ENCODE measurements at regions not wholly inside any gene's neighbourhood (a gene's known extent, or its start where the extent isn't known, plus 50 kb on each side); places are given as distances from the start of the nearest gene placed in this dataset.

DNA sequence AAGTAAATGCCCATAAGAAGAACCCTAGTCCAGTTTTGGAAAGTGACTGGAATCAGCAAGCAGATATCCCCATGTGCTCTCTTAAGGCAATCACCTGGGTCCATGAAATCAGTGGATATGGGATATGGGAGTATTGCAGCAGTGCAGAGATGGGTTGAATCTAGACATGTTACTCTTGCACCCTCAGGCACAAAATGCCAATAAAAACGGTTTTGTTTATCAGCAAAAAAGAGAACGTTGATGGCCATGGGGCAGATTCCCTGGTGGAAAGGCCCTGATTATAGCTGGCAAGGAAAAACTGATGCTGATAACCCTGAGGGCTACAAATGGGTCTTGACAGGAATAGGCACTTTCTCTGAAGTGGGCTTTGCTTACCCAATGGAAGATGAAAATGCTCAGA is 380.2 kb upstream of the SEMA6D start (continued):
- no peak for TF ChIP-seq ESRRA (CRISPR knock-in tag; IDR thresholded peaks at IDR 0.05; ENCODE audit: borderline replicate concordance)
- TF ChIP-seq FOXJ3 (CRISPR knock-in tag; IDR thresholded peaks at IDR 0.05; ENCODE audit: borderline replicate concordance): no peak
- no peak for TF ChIP-seq ZNF281 (CRISPR knock-in tag; IDR thresholded peaks at IDR 0.05)
- TF ChIP-seq, protein P1, sequence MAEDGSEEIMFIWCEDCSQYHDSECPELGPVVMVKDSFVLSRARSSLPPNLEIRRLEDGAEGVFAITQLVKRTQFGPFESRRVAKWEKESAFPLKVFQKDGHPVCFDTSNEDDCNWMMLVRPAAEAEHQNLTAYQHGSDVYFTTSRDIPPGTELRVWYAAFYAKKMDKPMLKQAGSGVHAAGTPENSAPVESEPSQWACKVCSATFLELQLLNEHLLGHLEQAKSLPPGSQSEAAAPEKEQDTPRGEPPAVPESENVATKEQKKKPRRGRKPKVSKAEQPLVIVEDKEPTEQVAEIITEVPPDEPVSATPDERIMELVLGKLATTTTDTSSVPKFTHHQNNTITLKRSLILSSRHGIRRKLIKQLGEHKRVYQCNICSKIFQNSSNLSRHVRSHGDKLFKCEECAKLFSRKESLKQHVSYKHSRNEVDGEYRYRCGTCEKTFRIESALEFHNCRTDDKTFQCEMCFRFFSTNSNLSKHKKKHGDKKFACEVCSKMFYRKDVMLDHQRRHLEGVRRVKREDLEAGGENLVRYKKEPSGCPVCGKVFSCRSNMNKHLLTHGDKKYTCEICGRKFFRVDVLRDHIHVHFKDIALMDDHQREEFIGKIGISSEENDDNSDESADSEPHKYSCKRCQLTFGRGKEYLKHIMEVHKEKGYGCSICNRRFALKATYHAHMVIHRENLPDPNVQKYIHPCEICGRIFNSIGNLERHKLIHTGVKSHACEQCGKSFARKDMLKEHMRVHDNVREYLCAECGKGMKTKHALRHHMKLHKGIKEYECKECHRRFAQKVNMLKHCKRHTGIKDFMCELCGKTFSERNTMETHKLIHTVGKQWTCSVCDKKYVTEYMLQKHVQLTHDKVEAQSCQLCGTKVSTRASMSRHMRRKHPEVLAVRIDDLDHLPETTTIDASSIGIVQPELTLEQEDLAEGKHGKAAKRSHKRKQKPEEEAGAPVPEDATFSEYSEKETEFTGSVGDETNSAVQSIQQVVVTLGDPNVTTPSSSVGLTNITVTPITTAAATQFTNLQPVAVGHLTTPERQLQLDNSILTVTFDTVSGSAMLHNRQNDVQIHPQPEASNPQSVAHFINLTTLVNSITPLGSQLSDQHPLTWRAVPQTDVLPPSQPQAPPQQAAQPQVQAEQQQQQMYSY (CRISPR knock-in tag; IDR thresholded peaks at IDR 0.05): no peak
- TF ChIP-seq, protein P2, sequence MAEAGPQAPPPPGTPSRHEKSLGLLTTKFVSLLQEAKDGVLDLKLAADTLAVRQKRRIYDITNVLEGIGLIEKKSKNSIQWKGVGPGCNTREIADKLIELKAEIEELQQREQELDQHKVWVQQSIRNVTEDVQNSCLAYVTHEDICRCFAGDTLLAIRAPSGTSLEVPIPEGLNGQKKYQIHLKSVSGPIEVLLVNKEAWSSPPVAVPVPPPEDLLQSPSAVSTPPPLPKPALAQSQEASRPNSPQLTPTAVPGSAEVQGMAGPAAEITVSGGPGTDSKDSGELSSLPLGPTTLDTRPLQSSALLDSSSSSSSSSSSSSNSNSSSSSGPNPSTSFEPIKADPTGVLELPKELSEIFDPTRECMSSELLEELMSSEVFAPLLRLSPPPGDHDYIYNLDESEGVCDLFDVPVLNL (CRISPR knock-in tag; IDR thresholded peaks at IDR 0.05; ENCODE audit: borderline replicate concordance, low read depth): no peak
- TF ChIP-seq GRHL2 (CRISPR knock-in tag; IDR thresholded peaks at IDR 0.05; ENCODE audit: insufficient replicate concordance, severe bottlenecking): no peak

GRCh38 chr15:47337836-47338235 is 379.5 kb upstream of the SEMA6D start:
- no peak overlapping the region for H3K4me3 Mint-ChIP-seq
- CTCF ChIA-PET: interaction anchor here (0.6 kb wide), 1 partner anchor 27 kb away, joined by 6 read pairs; no protein-coding TSS in a partner anchor
- no peaks in the 10 kb centered on the region for H3K9me3 Mint-ChIP-seq
- no peak for TF ChIP-seq ZNF671 (CRISPR knock-in tag; IDR thresholded peaks at IDR 0.05)
- TF ChIP-seq ATF2 (CRISPR knock-in tag; IDR thresholded peaks at IDR 0.05; ENCODE audit: borderline replicate concordance, low read depth): no peak
- TF ChIP-seq, protein P3, sequence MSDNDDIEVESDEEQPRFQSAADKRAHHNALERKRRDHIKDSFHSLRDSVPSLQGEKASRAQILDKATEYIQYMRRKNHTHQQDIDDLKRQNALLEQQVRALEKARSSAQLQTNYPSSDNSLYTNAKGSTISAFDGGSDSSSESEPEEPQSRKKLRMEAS (CRISPR knock-in tag; IDR thresholded peaks at IDR 0.05): no peak
- no peak for TF ChIP-seq TCF7 (CRISPR knock-in tag; IDR thresholded peaks at IDR 0.05; ENCODE audit: low read depth)
- TF ChIP-seq, protein P1 (CRISPR knock-in tag; IDR thresholded peaks at IDR 0.05): no peak
- TF ChIP-seq ZNF121 (CRISPR knock-in tag; IDR thresholded peaks at IDR 0.05): no peak
- ATAC-seq (no peak), DNase-seq (ENCODE audit: low spot score) (no peak)
- H3K36me3 Mint-ChIP-seq: no peaks in the 10 kb centered on the region; the same call in 1 of the 2 replicates
- H3K27me3 Mint-ChIP-seq (ENCODE audit: low read depth): peaks cover 6% of the 10 kb centered on the region
- H3K27ac Mint-ChIP-seq: no peak overlapping the region
- no peaks in the 10 kb centered on the region; the same call in 1 of the 2 replicates for H3K4me1 Mint-ChIP-seq
- POLR2A ChIA-PET: no interaction called here

Measured in WTC11 (cell line).